SK-N-MC (cell line): ENCODE measurements at regions not wholly inside any gene's neighbourhood (a gene's known extent, or its start where the extent isn't known, plus 50 kb on each side); places are given as distances from the start of the nearest gene placed in this dataset.

Experiments
- DNase-seq: peaks from one replicate; pipeline ENCODE4 v3.0.0-alpha.2; 2011; ENCODE audit warnings: low read depth, low spot score
- H3K27ac ChIP-seq: fragments of 200-600 bp; sonication (generic); 2 replicates; pipeline ENCODE4 v1.5.1; 2016; ENCODE audit warnings: mixed run types
- H3K36me3 ChIP-seq: fragments of 200-600 bp; sonication (generic); 2 replicates; pipeline ENCODE4 v1.6.1; 2017; ENCODE audit warnings: antibody characterized with exemption, low read length, mixed read lengths; ENCODE audit not compliant: insufficient read depth
- H3K4me3 ChIP-seq: fragments of 200-600 bp; sonication (generic); 2 replicates; pipeline ENCODE4 v1.5.1; 2016
- H3K9ac ChIP-seq: fragments of 200-600 bp; sonication (generic); 2 replicates; pipeline ENCODE4 v1.8.0; 2017; ENCODE audit warnings: mixed run types, mixed read lengths; ENCODE audit not compliant: insufficient read length
- H3K9me3 ChIP-seq: fragments of 200-600 bp; sonication (generic); 2 replicates; pipeline ENCODE4 v1.6.1; 2017; ENCODE audit warnings: low read depth, mild to moderate bottlenecking, antibody characterized with exemption, low read length, moderate library complexity, mixed read lengths
- EZH2 ChIP-seq: fragments of 200-600 bp; sonication (generic); IDR thresholded peaks from one replicate; pipeline ENCODE4 v1.6.1; 2017; ENCODE audit warnings: antibody characterized with exemption
- FOXP2 ChIP-seq: optimal IDR thresholded peaks from 2 replicates; pipeline ENCODE3; 2011; ENCODE audit warnings: mild to moderate bottlenecking, moderate library complexity; ENCODE audit not compliant: insufficient read depth; ENCODE audit errors: extremely low read length, control extremely low read depth
- POLR2AphosphoS5 ChIP-seq: IDR thresholded peaks from 2 replicates; pipeline ENCODE4 v1.6.1; 2012; ENCODE audit warnings: mild to moderate bottlenecking, low read depth, low read length, borderline replicate concordance

- Histone ChIP-seq H3K36me3 (no peaks in the 10 kb centered on the region), H3K4me3 (no peak overlapping the region), H3K27ac (no peak overlapping the region), H3K9me3 (no peaks in the 10 kb centered on the region), H3K9ac (no peak overlapping the region)
- DNase-seq = no peak
- TF ChIP-seq POLR2AphosphoS5 (no peak), FOXP2 (no peak), EZH2 (no peak)
Observed at GRCh38 chr9:25557645-25558300, 120.5 kb downstream of the TUSC1 start.

GRCh38 chr9:25556540-25556939 is 121.7 kb downstream of the TUSC1 start:
- H3K4me3 ChIP-seq = no peak overlapping the region
- H3K36me3 ChIP-seq = no peaks in the 10 kb centered on the region
- no peak for TF ChIP-seq FOXP2
- H3K9me3 ChIP-seq = no peaks in the 10 kb centered on the region
- no peak overlapping the region for H3K27ac ChIP-seq
- no peak overlapping the region for H3K9ac ChIP-seq
- DNase-seq = no peak

GRCh38 chr9:25548847-25549246 is 129.4 kb downstream of the TUSC1 start:
- Histone ChIP-seq H3K9me3 (no peaks in the 10 kb centered on the region), H3K36me3 (no peaks in the 10 kb centered on the region), H3K9ac (no peak overlapping the region), H3K27ac (peak overlapping the region; percentile 76), H3K4me3 (peak overlapping the region; percentile 44; the same call in 1 of the 2 replicates)
- no peak for DNase-seq
- TF ChIP-seq EZH2 = no peak
- no peak for TF ChIP-seq FOXP2
- no peak for TF ChIP-seq POLR2AphosphoS5

- H3K9ac ChIP-seq = no peak overlapping the region
- no peak for TF ChIP-seq POLR2AphosphoS5
- TF ChIP-seq FOXP2 = no peak
- TF ChIP-seq EZH2 = no peak
Observed at GRCh38 chr9:25543806-25544205, 134.4 kb downstream of the TUSC1 start.

GRCh38 chr9:25542319-25542718 is 135.9 kb downstream of the TUSC1 start:
- DNase-seq = no peak
- H3K27ac ChIP-seq = no peak overlapping the region
- no peak overlapping the region for H3K4me3 ChIP-seq
- no peak for TF ChIP-seq EZH2
- no peak for TF ChIP-seq FOXP2
- TF ChIP-seq POLR2AphosphoS5 = no peak
- no peaks in the 10 kb centered on the region for H3K9me3 ChIP-seq
- H3K36me3 ChIP-seq = no peaks in the 10 kb centered on the region
- H3K9ac ChIP-seq = no peak overlapping the region

More at GRCh38 chr9:25543806-25544205, 134.4 kb downstream of the TUSC1 start:
- Histone ChIP-seq H3K36me3 (no peaks in the 10 kb centered on the region), H3K4me3 (no peak overlapping the region), H3K9me3 (no peaks in the 10 kb centered on the region), H3K27ac (no peak overlapping the region)
- DNase-seq = no peak

- Histone ChIP-seq H3K36me3 (no peaks in the 10 kb centered on the region), H3K9ac (no peak overlapping the region), H3K27ac (no peak overlapping the region), H3K9me3 (no peaks in the 10 kb centered on the region), H3K4me3 (no peak overlapping the region)
- DNase-seq = no peak
- TF ChIP-seq FOXP2 (no peak), EZH2 (no peak), POLR2AphosphoS5 (no peak)
Observed at GRCh38 chr9:25537808-25538207, 140.4 kb downstream of the TUSC1 start.

- no peak for DNase-seq
- Histone ChIP-seq H3K27ac (no peak overlapping the region), H3K4me3 (no peak overlapping the region), H3K36me3 (no peaks in the 10 kb centered on the region), H3K9ac (no peak overlapping the region), H3K9me3 (no peaks in the 10 kb centered on the region)
- TF ChIP-seq EZH2 (no peak), FOXP2 (no peak), POLR2AphosphoS5 (no peak)
Observed at GRCh38 chr9:25519286-25519685, 159.0 kb downstream of the TUSC1 start.

- H3K27ac ChIP-seq = no peak overlapping the region
- DNase-seq = no peak
Observed at GRCh38 chr9:25517701-25518100, 160.5 kb downstream of the TUSC1 start.

GRCh38 chr9:25513509-25514033 is 164.7 kb downstream of the TUSC1 start:
- Histone ChIP-seq H3K9ac (no peak overlapping the region), H3K9me3 (no peaks in the 10 kb centered on the region), H3K27ac (no peak overlapping the region), H3K36me3 (no peaks in the 10 kb centered on the region), H3K4me3 (no peak overlapping the region)
- no peak for DNase-seq
- no peak for TF ChIP-seq POLR2AphosphoS5
- no peak for TF ChIP-seq FOXP2
- no peak for TF ChIP-seq EZH2

More at GRCh38 chr9:25517701-25518100, 160.5 kb downstream of the TUSC1 start:
- Histone ChIP-seq H3K9ac (no peak overlapping the region), H3K36me3 (no peaks in the 10 kb centered on the region), H3K4me3 (no peak overlapping the region), H3K9me3 (no peaks in the 10 kb centered on the region)
- no peak for TF ChIP-seq POLR2AphosphoS5
- no peak for TF ChIP-seq FOXP2
- TF ChIP-seq EZH2 = no peak
